ENCODE measurements at regions not wholly inside any gene's neighbourhood (a gene's known extent, or its start where the extent isn't known, plus 50 kb on each side); places are given as distances from the start of the nearest gene placed in this dataset.
"Not testable (repeated sequence)": the region's sequence is repeated elsewhere in the genome, so short reads cannot be mapped to it uniquely, and the experiment has no call there.

DNA sequence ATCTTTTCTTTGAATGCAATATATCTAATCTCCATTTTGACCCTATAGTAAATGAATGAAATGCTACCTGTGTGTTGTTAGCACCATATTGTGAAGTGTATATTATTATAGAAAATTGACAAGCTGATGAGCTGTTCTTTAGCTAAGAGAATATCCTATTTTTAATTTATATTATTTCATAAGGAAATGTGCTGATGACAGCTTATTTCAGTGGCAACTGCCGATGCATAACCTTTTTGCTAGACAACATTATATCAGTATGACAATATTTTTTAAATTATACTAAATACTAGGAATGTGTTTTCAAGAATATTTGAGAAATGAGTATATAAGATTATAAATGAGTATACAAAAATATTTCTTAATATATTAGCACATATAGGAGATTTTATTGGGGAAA, 573.1 kb downstream of the ZNF608 start:
- TF ChIP-seq, protein P1, sequence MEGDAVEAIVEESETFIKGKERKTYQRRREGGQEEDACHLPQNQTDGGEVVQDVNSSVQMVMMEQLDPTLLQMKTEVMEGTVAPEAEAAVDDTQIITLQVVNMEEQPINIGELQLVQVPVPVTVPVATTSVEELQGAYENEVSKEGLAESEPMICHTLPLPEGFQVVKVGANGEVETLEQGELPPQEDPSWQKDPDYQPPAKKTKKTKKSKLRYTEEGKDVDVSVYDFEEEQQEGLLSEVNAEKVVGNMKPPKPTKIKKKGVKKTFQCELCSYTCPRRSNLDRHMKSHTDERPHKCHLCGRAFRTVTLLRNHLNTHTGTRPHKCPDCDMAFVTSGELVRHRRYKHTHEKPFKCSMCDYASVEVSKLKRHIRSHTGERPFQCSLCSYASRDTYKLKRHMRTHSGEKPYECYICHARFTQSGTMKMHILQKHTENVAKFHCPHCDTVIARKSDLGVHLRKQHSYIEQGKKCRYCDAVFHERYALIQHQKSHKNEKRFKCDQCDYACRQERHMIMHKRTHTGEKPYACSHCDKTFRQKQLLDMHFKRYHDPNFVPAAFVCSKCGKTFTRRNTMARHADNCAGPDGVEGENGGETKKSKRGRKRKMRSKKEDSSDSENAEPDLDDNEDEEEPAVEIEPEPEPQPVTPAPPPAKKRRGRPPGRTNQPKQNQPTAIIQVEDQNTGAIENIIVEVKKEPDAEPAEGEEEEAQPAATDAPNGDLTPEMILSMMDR (IDR thresholded peaks at IDR 0.05; ENCODE audit: low read depth, low read length, missing control alignments) = no peak
- DNase-seq = no peak
- H3K4me3 ChIP-seq (ENCODE audit: low read depth, low read length) = no peak overlapping the region
- in situ Hi-C loops (cut with HindIII; ENCODE audit: low pct_ligation_motif_present, low sequenced_read_pairs) = no loop called here
- no peak overlapping the region for H3K27ac ChIP-seq
- H3K36me3 ChIP-seq (replicated peaks) = no peaks in the 10 kb centered on the region
- no peaks in the 10 kb centered on the region for H3K27me3 ChIP-seq (replicated peaks)

DNA sequence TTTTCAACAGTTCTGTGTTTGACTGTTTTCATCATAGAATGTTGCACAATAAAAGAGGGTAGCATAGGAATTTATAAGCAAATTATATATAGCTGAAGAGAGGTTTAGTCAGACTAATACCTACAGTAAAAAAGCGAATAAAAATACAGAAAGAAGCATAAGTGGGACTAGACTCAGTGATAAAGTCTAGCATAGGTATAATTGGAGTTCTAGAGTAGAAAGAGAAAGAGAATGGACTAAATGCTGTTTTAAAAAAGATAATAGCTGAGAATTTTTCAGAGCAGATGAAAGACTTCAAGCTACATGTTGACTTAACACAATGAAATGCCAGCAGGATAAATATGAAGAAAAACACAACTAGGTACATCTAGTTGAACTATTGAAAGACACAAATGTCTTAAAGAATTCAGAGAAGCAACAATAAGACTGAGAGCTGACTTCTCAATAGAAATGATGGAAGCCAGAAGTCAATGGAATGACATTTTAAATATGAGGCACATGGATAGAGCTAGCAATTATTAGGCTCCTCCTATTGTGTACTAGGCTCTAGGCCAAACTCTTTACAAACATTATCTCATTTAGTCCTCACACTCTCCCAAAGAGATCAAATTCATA, 573.9 kb downstream of the ZNF608 start:
- DNase-seq = no peak
- TF ChIP-seq, protein P1 (IDR thresholded peaks at IDR 0.05; ENCODE audit: low read depth, low read length, missing control alignments) = no peak
- in situ Hi-C loops (cut with HindIII; ENCODE audit: low pct_ligation_motif_present, low sequenced_read_pairs) = no loop called here

GRCh38 chr5:124168093-124168492, 578.3 kb downstream of the ZNF608 start:
- H3K27me3 ChIP-seq (replicated peaks); H3K27ac ChIP-seq; DNase-seq; H3K4me3 ChIP-seq (ENCODE audit: low read depth, low read length); in situ Hi-C loops (cut with HindIII; ENCODE audit: low pct_ligation_motif_present, low sequenced_read_pairs); H3K36me3 ChIP-seq (replicated peaks): not testable (repeated sequence)

More for the DNA sequence above, 573.9 kb downstream of the ZNF608 start:
- Histone ChIP-seq H3K27ac (no peak overlapping the region), H3K4me3 (ENCODE audit: low read depth, low read length) (no peak overlapping the region), H3K27me3 (replicated peaks) (no peaks in the 10 kb centered on the region), H3K36me3 (replicated peaks) (no peaks in the 10 kb centered on the region)

- Histone ChIP-seq H3K4me3 (ENCODE audit: low read depth, low read length) (peak overlapping the region; percentile 30), H3K27me3 (replicated peaks) (no peaks in the 10 kb centered on the region), H3K36me3 (replicated peaks) (no peaks in the 10 kb centered on the region), H3K27ac (no peak overlapping the region)
- TF ChIP-seq, protein P1 (IDR thresholded peaks at IDR 0.05; ENCODE audit: low read depth, low read length, missing control alignments) = no peak
- DNase-seq = peak; percentile 27
- in situ Hi-C loops (cut with HindIII; ENCODE audit: low pct_ligation_motif_present, low sequenced_read_pairs) = no loop called here
These were observed 583.5 kb downstream of the ZNF608 start for GRCh38 chr5:124162767-124163532.

DNA sequence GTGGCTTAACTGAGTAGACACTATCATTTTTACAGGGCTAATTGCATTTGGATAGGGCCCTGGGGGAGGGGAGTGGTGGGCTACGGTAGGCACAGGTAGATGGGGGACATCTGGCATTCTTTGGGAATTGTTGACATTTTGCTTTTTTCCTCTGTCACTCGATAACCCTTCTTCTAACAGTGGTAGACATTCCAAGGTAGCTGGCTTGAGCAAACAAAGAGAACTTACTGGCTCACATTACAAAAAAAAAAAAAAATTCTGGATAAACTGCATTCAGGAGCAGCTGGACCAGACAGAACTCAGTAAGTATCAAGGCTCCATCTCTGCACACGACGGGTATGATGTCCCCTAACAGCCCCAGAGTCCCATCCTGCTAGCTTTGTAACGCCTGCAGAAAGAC, 585.2 kb downstream of the ZNF608 start:
- TF ChIP-seq, protein P1 (IDR thresholded peaks at IDR 0.05; ENCODE audit: low read depth, low read length, missing control alignments) = no peak
- H3K27ac ChIP-seq = no peak overlapping the region
- no peak overlapping the region for H3K4me3 ChIP-seq (ENCODE audit: low read depth, low read length)
- no peak for DNase-seq
- H3K27me3 ChIP-seq (replicated peaks) = no peaks in the 10 kb centered on the region
- H3K36me3 ChIP-seq (replicated peaks) = no peaks in the 10 kb centered on the region
- in situ Hi-C loops (cut with HindIII; ENCODE audit: low pct_ligation_motif_present, low sequenced_read_pairs) = no loop called here

- H3K27me3 ChIP-seq (replicated peaks) = no peaks in the 10 kb centered on the region
- H3K4me3 ChIP-seq (ENCODE audit: low read depth, low read length) = no peak overlapping the region
- H3K36me3 ChIP-seq (replicated peaks) = no peaks in the 10 kb centered on the region
- in situ Hi-C loops (cut with HindIII; ENCODE audit: low pct_ligation_motif_present, low sequenced_read_pairs) = no loop called here
- no peak for DNase-seq
- H3K27ac ChIP-seq = no peak overlapping the region
- TF ChIP-seq, protein P1 (IDR thresholded peaks at IDR 0.05; ENCODE audit: low read depth, low read length, missing control alignments) = no peak
These were observed 586.2 kb downstream of the ZNF608 start for GRCh38 chr5:124160265-124160664.
